HG03460 (cell line): ENCODE measurements at regions not wholly inside any gene's neighbourhood (a gene's known extent, or its start where the extent isn't known, plus 50 kb on each side); places are given as distances from the start of the nearest gene placed in this dataset.

Experiments
- ATAC-seq: cut with Tn5 transposase; IDR thresholded peaks from one replicate; pipeline ENCODE4 v1.9.1; 2021; ENCODE audit not compliant: unreplicated experiment

- ATAC-seq: no peak
These were observed 205.6 kb upstream of the S100G start for GRCh38 chrX:16444353-16444752.

GRCh38 chrX:16445166-16445752 lies 204.7 kb upstream of the S100G start:
- ATAC-seq: no peak

GRCh38 chrX:16451334-16451733 lies 198.6 kb upstream of the S100G start:
- no peak for ATAC-seq

- no peak for ATAC-seq
These were observed 195.0 kb upstream of the S100G start for GRCh38 chrX:16454926-16455325.

- ATAC-seq: no peak
These were observed 192.7 kb upstream of the S100G start for GRCh38 chrX:16457239-16457638.

- no peak for ATAC-seq
These were observed 191.8 kb upstream of the S100G start for GRCh38 chrX:16458208-16458607.

GRCh38 chrX:16459008-16459407 lies 190.9 kb upstream of the S100G start:
- ATAC-seq: no peak

GRCh38 chrX:16461968-16462367 lies 188.0 kb upstream of the S100G start:
- no peak for ATAC-seq

GRCh38 chrX:16462912-16463311 lies 187.0 kb upstream of the S100G start:
- ATAC-seq: no peak

- no peak for ATAC-seq
These were observed 185.6 kb upstream of the S100G start for GRCh38 chrX:16464369-16464768.

GRCh38 chrX:16465081-16465876 lies 184.7 kb upstream of the S100G start:
- no peak for ATAC-seq

- ATAC-seq: no peak
These were observed 183.1 kb upstream of the S100G start for GRCh38 chrX:16466640-16467432.

GRCh38 chrX:16469870-16470269 lies 180.1 kb upstream of the S100G start:
- ATAC-seq: no peak

GRCh38 chrX:16472345-16472744 lies 177.6 kb upstream of the S100G start:
- no peak for ATAC-seq

- ATAC-seq: no peak
These were observed 175.4 kb upstream of the S100G start for GRCh38 chrX:16474511-16474910.

- no peak for ATAC-seq
These were observed 173.9 kb upstream of the S100G start for GRCh38 chrX:16476009-16476408.

- no peak for ATAC-seq
These were observed 173.3 kb upstream of the S100G start for GRCh38 chrX:16476692-16477091.

GRCh38 chrX:16479206-16479869 lies 170.6 kb upstream of the S100G start:
- ATAC-seq: no peak

- no peak for ATAC-seq
These were observed 169.9 kb upstream of the S100G start for GRCh38 chrX:16480049-16480448.

GRCh38 chrX:16484338-16484737 lies 165.6 kb upstream of the S100G start:
- no peak for ATAC-seq

- ATAC-seq: no peak
These were observed 162.2 kb upstream of the S100G start for GRCh38 chrX:16487620-16488385.
